ENCODE measurements at regions not wholly inside any gene's neighbourhood (a gene's known extent, or its start where the extent isn't known, plus 50 kb on each side); places are given as distances from the start of the nearest gene placed in this dataset.

DNA sequence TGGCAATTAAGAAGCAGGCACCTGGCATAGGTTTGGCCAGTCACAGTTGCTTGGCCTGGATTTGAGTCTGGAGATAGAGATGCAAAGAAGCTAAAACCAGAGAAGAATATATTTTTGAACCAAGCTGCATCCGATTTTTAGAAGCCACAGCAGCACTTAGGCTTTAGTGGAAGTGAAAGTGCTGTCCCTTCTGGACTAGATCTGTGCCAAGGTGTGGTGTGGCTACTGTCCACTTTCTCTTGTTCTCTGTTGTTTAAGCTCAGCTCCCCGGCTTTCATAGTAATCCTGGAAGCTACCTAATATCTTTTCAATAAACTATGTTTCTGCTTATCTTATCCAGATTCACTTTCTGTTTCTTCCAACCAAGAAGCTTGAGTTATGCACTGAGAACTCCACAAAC is 183.4 kb upstream of the THRB start:
- POLR2A ChIA-PET (ENCODE audit: unreplicated experiment), result no interaction called here
- no peak overlapping the region for H3K23ac ChIP-seq (ENCODE audit: low read depth, low read length)
- in situ Hi-C loops (cut with MboI; ENCODE audit: low sequenced_read_pairs), result loop anchor here (25.0 kb wide), 1 partner anchor 791 kb away; no protein-coding TSS in a partner anchor
- peak overlapping the region; percentile 5; the same call in 1 of the 2 replicates for H2BK20ac ChIP-seq (ENCODE audit: low read depth, low read length)
- TF ChIP-seq BHLHE40 (IDR thresholded peaks at IDR 0.05; ENCODE audit: low read depth, low read length) (no peak), CEBPB (IDR thresholded peaks at IDR 0.05; ENCODE audit: low read depth, low read length) (no peak), NFE2L2 (IDR thresholded peaks at IDR 0.05; ENCODE audit: low read depth, low read length) (no peak), SMC3 (IDR thresholded peaks at IDR 0.05; ENCODE audit: low read depth, low read length) (no peak), FOS (IDR thresholded peaks at IDR 0.05; ENCODE audit: low read depth, low read length) (no peak), CHD1 (IDR thresholded peaks at IDR 0.05; ENCODE audit: low read depth, low read length) (no peak), MAFK (IDR thresholded peaks at IDR 0.05; ENCODE audit: low read depth, low read length) (no peak), MAZ (IDR thresholded peaks at IDR 0.05; ENCODE audit: borderline replicate concordance, low read depth, low read length) (no peak)
- TF ChIP-seq, protein P1, sequence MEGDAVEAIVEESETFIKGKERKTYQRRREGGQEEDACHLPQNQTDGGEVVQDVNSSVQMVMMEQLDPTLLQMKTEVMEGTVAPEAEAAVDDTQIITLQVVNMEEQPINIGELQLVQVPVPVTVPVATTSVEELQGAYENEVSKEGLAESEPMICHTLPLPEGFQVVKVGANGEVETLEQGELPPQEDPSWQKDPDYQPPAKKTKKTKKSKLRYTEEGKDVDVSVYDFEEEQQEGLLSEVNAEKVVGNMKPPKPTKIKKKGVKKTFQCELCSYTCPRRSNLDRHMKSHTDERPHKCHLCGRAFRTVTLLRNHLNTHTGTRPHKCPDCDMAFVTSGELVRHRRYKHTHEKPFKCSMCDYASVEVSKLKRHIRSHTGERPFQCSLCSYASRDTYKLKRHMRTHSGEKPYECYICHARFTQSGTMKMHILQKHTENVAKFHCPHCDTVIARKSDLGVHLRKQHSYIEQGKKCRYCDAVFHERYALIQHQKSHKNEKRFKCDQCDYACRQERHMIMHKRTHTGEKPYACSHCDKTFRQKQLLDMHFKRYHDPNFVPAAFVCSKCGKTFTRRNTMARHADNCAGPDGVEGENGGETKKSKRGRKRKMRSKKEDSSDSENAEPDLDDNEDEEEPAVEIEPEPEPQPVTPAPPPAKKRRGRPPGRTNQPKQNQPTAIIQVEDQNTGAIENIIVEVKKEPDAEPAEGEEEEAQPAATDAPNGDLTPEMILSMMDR (conservative IDR thresholded peaks at IDR 0.05; ENCODE audit: low read depth, low read length), result no peak
- H3K27me3 ChIP-seq (ENCODE audit: control insufficient read depth, insufficient read depth, low read length), result peaks cover 2% of the 10 kb centered on the region; the same call in 1 of the 2 replicates
- dilution Hi-C loops (cut with HindIII; ENCODE audit: low sequenced_read_pairs, unreplicated experiment), result no loop called here
- no peak overlapping the region for H4K5ac ChIP-seq (ENCODE audit: low read depth, low read length)
- H2AK9ac ChIP-seq (replicated peaks; ENCODE audit: low read depth, low read length, poor library complexity), result no peak overlapping the region
- ATAC-seq (ENCODE audit: low read depth), result peak; percentile 21
- peak overlapping the region; percentile 59; the same call in 1 of the 2 replicates for H3K27ac ChIP-seq (ENCODE audit: insufficient read depth, low read length)
- no peaks in the 10 kb centered on the region for H3K79me1 ChIP-seq (ENCODE audit: low read depth in 1 of 2, low read length in 2 of 2)
- no peak overlapping the region for H2AFZ ChIP-seq (replicated peaks; ENCODE audit: low read length, poor library complexity)
- no peak for DNase-seq
- no peak overlapping the region for H2AK5ac ChIP-seq (ENCODE audit: low read depth, low read length)
- CTCF ChIA-PET, result no interaction called here
- no peaks in the 10 kb centered on the region for H3K9me3 ChIP-seq (ENCODE audit: control insufficient read depth, insufficient read depth, low read length)
- H3K4me2 ChIP-seq (ENCODE audit: low read depth, low read length), result peak overlapping the region; percentile 87
- WGBS, 2 experiments (ENCODE audit: extremely low coverage in 2 of 2, insufficient read length in 1 of 2), result 0% methylated on average over 1 of the region's 2 CpGs; no CpG with 5 or more reads in 1 of the 2 experiments
- H2BK5ac ChIP-seq (ENCODE audit: low read depth, low read length, poor library complexity, severe bottlenecking), result no peak overlapping the region
- H3K9ac ChIP-seq (ENCODE audit: low read depth, low read length), result no peak overlapping the region
- no peak overlapping the region for H4K8ac ChIP-seq (ENCODE audit: low read depth in 2 of 2, low read length in 2 of 2)
- no peak overlapping the region; the same call in 1 of the 2 replicates for H3K18ac ChIP-seq (ENCODE audit: low read depth, low read length)
- H3K56ac ChIP-seq (ENCODE audit: extremely low read depth, insufficient read depth, low read length), result no peak overlapping the region
- H3K4ac ChIP-seq (ENCODE audit: low read depth, low read length), result no peak overlapping the region
- BruUV-seq (replicated peaks), result no TSS peak
- 0 out of 3 replicates have a peak overlapping the region, but pooled peaks have one; percentile 7 for H2BK15ac ChIP-seq (ENCODE audit: low read depth, low read length)
- peak overlapping the region; percentile 11 for H2BK120ac ChIP-seq (ENCODE audit: low read depth, low read length)
- peaks cover 3% of the 10 kb centered on the region; the same call in 1 of the 2 replicates for H4K20me1 ChIP-seq (ENCODE audit: insufficient read depth, low read length)
- H3K36me3 ChIP-seq (ENCODE audit: control insufficient read depth, insufficient read depth, low read length), result no peaks in the 10 kb centered on the region
- no peaks in the 10 kb centered on the region for H3K9me1 ChIP-seq (ENCODE audit: insufficient read depth, low read length)
- H3K4me1 ChIP-seq (ENCODE audit: control insufficient read depth, insufficient read depth, low read length), result no peaks in the 10 kb centered on the region; the same call in 1 of the 2 replicates
- H3K4me3 ChIP-seq (ENCODE audit: insufficient read depth, low read depth, low read length), result no peak overlapping the region
- intact Hi-C loops (cut with micrococcal nuclease), result no loop called here
- H4K91ac ChIP-seq (ENCODE audit: insufficient read depth, low read depth, low read length), result no peak overlapping the region
- no peak overlapping the region; the same call in 1 of the 2 replicates for H3K14ac ChIP-seq (replicated peaks; ENCODE audit: low read depth, low read length)
